Mammary epithelial cell (primary cell): ENCODE measurements at regions not wholly inside any gene's neighbourhood (a gene's known extent, or its start where the extent isn't known, plus 50 kb on each side); places are given as distances from the start of the nearest gene placed in this dataset.
"Not testable (repeated sequence)": the region's sequence is repeated elsewhere in the genome, so short reads cannot be mapped to it uniquely, and the experiment has no call there.

ENCODE experiments used
- EZH2 ChIP-seq: IDR thresholded peaks from 2 replicates; pipeline ENCODE4 v1.6.1; 2012; ENCODE audit warnings: low read length, inconsistent platforms, borderline replicate concordance
- TF ChIP-seq, protein P1 (sequence below), 2 donors: IDR thresholded peaks in 1 of 2; conservative IDR thresholded peaks in 1 of 2; 2 replicates each; pipeline ENCODE4 v1.5.1; 2011 to 2012; ENCODE audit warnings: inconsistent platforms in 2 of 2, low read length in 2 of 2, mild to moderate bottlenecking in 2 of 2, control low read depth in 1 of 2, low read depth in 1 of 2; ENCODE audit not compliant: insufficient read depth in 1 of 2; ENCODE audit errors: extremely low read depth in 1 of 2

- TF ChIP-seq, protein P1, sequence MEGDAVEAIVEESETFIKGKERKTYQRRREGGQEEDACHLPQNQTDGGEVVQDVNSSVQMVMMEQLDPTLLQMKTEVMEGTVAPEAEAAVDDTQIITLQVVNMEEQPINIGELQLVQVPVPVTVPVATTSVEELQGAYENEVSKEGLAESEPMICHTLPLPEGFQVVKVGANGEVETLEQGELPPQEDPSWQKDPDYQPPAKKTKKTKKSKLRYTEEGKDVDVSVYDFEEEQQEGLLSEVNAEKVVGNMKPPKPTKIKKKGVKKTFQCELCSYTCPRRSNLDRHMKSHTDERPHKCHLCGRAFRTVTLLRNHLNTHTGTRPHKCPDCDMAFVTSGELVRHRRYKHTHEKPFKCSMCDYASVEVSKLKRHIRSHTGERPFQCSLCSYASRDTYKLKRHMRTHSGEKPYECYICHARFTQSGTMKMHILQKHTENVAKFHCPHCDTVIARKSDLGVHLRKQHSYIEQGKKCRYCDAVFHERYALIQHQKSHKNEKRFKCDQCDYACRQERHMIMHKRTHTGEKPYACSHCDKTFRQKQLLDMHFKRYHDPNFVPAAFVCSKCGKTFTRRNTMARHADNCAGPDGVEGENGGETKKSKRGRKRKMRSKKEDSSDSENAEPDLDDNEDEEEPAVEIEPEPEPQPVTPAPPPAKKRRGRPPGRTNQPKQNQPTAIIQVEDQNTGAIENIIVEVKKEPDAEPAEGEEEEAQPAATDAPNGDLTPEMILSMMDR (conservative IDR thresholded peaks at IDR 0.05 in 1 of 2, IDR thresholded peaks at IDR 0.05 in 1 of 2; ENCODE audit: extremely low read depth in 1 of 2, insufficient read depth in 1 of 2, low read depth in 1 of 2, low read length in 2 of 2) = not testable (repeated sequence)
- TF ChIP-seq EZH2 = not testable (repeated sequence)
Measured at GRCh38 chr6:98088537-98088936, 745.8 kb upstream of the POU3F2 start.
